GM19025 (cell line): ENCODE measurements at regions not wholly inside any gene's neighbourhood (a gene's known extent, or its start where the extent isn't known, plus 50 kb on each side); places are given as distances from the start of the nearest gene placed in this dataset.

Experiments used
- ATAC-seq: cut with Tn5 transposase; IDR thresholded peaks from one replicate; pipeline ENCODE4 v1.9.1; 2021; ENCODE audit warnings: mild to moderate bottlenecking, low read depth, moderate library complexity; ENCODE audit not compliant: unreplicated experiment

- no peak for ATAC-seq
Observed at GRCh38 chr19:30082611-30083010, 140.6 kb downstream of the URI1 start.

- no peak for ATAC-seq
Observed at GRCh38 chr19:30083125-30083681, 141.2 kb downstream of the URI1 start.

GRCh38 chr19:30083701-30084156 is 141.7 kb downstream of the URI1 start:
- no peak for ATAC-seq

- no peak for ATAC-seq
Observed at GRCh38 chr19:30084390-30084819, 142.4 kb downstream of the URI1 start.

- no peak for ATAC-seq
Observed at GRCh38 chr19:30085394-30085793, 143.4 kb downstream of the URI1 start.

GRCh38 chr19:30086220-30086619 is 144.2 kb downstream of the URI1 start:
- no peak for ATAC-seq

- ATAC-seq, result no peak
Observed at GRCh38 chr19:30086916-30087315, 144.9 kb downstream of the URI1 start.

GRCh38 chr19:30087381-30088138 is 145.5 kb downstream of the URI1 start:
- ATAC-seq, result no peak

GRCh38 chr19:30088567-30088966 is 146.5 kb downstream of the URI1 start:
- no peak for ATAC-seq

- no peak for ATAC-seq
Observed at GRCh38 chr19:30089086-30089665, 147.1 kb downstream of the URI1 start.

- no peak for ATAC-seq
Observed at GRCh38 chr19:30090476-30090875, 148.4 kb downstream of the URI1 start.

- no peak for ATAC-seq
Observed at GRCh38 chr19:30090963-30091362, 148.9 kb downstream of the URI1 start.

- no peak for ATAC-seq
Observed at GRCh38 chr19:30091456-30091855, 149.4 kb downstream of the URI1 start.

- ATAC-seq, result no peak
Observed at GRCh38 chr19:30091856-30092255, 149.8 kb downstream of the URI1 start.

GRCh38 chr19:30092721-30093569 is 150.9 kb downstream of the URI1 start:
- ATAC-seq, result no peak

GRCh38 chr19:30093966-30094755 is 152.1 kb downstream of the URI1 start:
- ATAC-seq, result no peak

GRCh38 chr19:30094756-30095140 is 152.7 kb downstream of the URI1 start:
- ATAC-seq, result no peak

- ATAC-seq, result no peak
Observed at GRCh38 chr19:30095171-30095570, 153.1 kb downstream of the URI1 start.

- no peak for ATAC-seq
Observed at GRCh38 chr19:30096596-30097370, 154.7 kb downstream of the URI1 start.
